ENCODE measurements at regions not wholly inside any gene's neighbourhood (a gene's known extent, or its start where the extent isn't known, plus 50 kb on each side); places are given as distances from the start of the nearest gene placed in this dataset.
"Not testable (repeated sequence)": the region's sequence is repeated elsewhere in the genome, so short reads cannot be mapped to it uniquely, and the experiment has no call there.

GRCh38 chr5:174917976-174918554 is 193.7 kb downstream of the MSX2 start:
- no peak for DNase-seq
- H3K36me3 ChIP-seq = no peaks in the 10 kb centered on the region
- H3K4me1 ChIP-seq = peaks cover 3% of the 10 kb centered on the region; the same call in 1 of the 2 replicates
- no peaks in the 10 kb centered on the region for H3K9me3 ChIP-seq (replicated peaks)
- H3K27ac ChIP-seq = no peak overlapping the region
- no peak overlapping the region for H3K4me3 ChIP-seq
- no peaks in the 10 kb centered on the region for H3K27me3 ChIP-seq

GRCh38 chr5:174917435-174917834 is 193.1 kb downstream of the MSX2 start:
- not testable (repeated sequence) for H3K36me3 ChIP-seq; H3K9me3 ChIP-seq (replicated peaks); H3K27ac ChIP-seq; H3K4me3 ChIP-seq; H3K4me1 ChIP-seq; H3K27me3 ChIP-seq; DNase-seq

- not testable (repeated sequence) for H3K27me3 ChIP-seq; H3K27ac ChIP-seq; H3K36me3 ChIP-seq; DNase-seq; H3K4me1 ChIP-seq; H3K9me3 ChIP-seq (replicated peaks); H3K4me3 ChIP-seq
These were observed 192.5 kb downstream of the MSX2 start for GRCh38 chr5:174916924-174917323.

GRCh38 chr5:174916227-174916626 is 191.8 kb downstream of the MSX2 start:
- H3K4me1 ChIP-seq = peaks cover 3% of the 10 kb centered on the region; the same call in 1 of the 2 replicates
- no peak overlapping the region for H3K27ac ChIP-seq
- H3K27me3 ChIP-seq = no peaks in the 10 kb centered on the region
- no peak overlapping the region for H3K4me3 ChIP-seq
- H3K9me3 ChIP-seq (replicated peaks) = no peaks in the 10 kb centered on the region
- DNase-seq = no peak
- no peaks in the 10 kb centered on the region for H3K36me3 ChIP-seq

GRCh38 chr5:174911118-174911517 is 186.7 kb downstream of the MSX2 start:
- Histone ChIP-seq H3K4me1 (peaks cover 7% of the 10 kb centered on the region), H3K27ac (no peak overlapping the region), H3K9me3 (replicated peaks) (no peaks in the 10 kb centered on the region), H3K27me3 (no peaks in the 10 kb centered on the region), H3K36me3 (no peaks in the 10 kb centered on the region), H3K4me3 (no peak overlapping the region)
- no peak for DNase-seq

GRCh38 chr5:174910245-174910737 is 185.9 kb downstream of the MSX2 start:
- no peaks in the 10 kb centered on the region for H3K36me3 ChIP-seq
- no peaks in the 10 kb centered on the region for H3K27me3 ChIP-seq
- DNase-seq = peak; percentile 82 to 89

GRCh38 chr5:174903172-174903732 is 178.9 kb downstream of the MSX2 start:
- H3K36me3 ChIP-seq = no peaks in the 10 kb centered on the region
- H3K9me3 ChIP-seq (replicated peaks) = peaks cover 3% of the 10 kb centered on the region; the same call in 1 of the 2 replicates
- H3K4me3 ChIP-seq = no peak overlapping the region
- H3K4me1 ChIP-seq = peaks cover 4% of the 10 kb centered on the region; the same call in 1 of the 2 replicates
- peak; percentile 35 to 57 for DNase-seq
- H3K27me3 ChIP-seq = no peaks in the 10 kb centered on the region
- no peak overlapping the region for H3K27ac ChIP-seq

More at GRCh38 chr5:174910245-174910737, 185.9 kb downstream of the MSX2 start:
- H3K27ac ChIP-seq = no peak overlapping the region
- peak overlapping the region; percentile 33 for H3K4me3 ChIP-seq
- peaks cover 7% of the 10 kb centered on the region for H3K4me1 ChIP-seq
- H3K9me3 ChIP-seq (replicated peaks) = peaks cover 3% of the 10 kb centered on the region; the same call in 1 of the 2 replicates

- Histone ChIP-seq H3K27me3 (no peaks in the 10 kb centered on the region), H3K9me3 (replicated peaks) (peaks cover 3% of the 10 kb centered on the region; the same call in 1 of the 2 replicates), H3K36me3 (no peaks in the 10 kb centered on the region), H3K4me3 (no peak overlapping the region), H3K27ac (no peak overlapping the region), H3K4me1 (peaks cover 4% of the 10 kb centered on the region; the same call in 1 of the 2 replicates)
- no peak for DNase-seq
These were observed 177.0 kb downstream of the MSX2 start for GRCh38 chr5:174901336-174901735.

GRCh38 chr5:174900240-174900865 is 176.0 kb downstream of the MSX2 start:
- Histone ChIP-seq H3K4me3 (no peak overlapping the region), H3K27me3 (no peaks in the 10 kb centered on the region), H3K27ac (peak overlapping the region; percentile 39), H3K4me1 (peaks cover 4% of the 10 kb centered on the region; the same call in 1 of the 2 replicates), H3K9me3 (replicated peaks) (no peaks in the 10 kb centered on the region), H3K36me3 (no peaks in the 10 kb centered on the region)
- DNase-seq = peak in 1 of 2 experiments; percentile 57

GRCh38 chr5:174897281-174897950 is 173.0 kb downstream of the MSX2 start:
- Histone ChIP-seq H3K27ac (no peak overlapping the region), H3K4me1 (peaks cover 4% of the 10 kb centered on the region; the same call in 1 of the 2 replicates), H3K9me3 (replicated peaks) (no peaks in the 10 kb centered on the region), H3K4me3 (no peak overlapping the region), H3K27me3 (no peaks in the 10 kb centered on the region), H3K36me3 (no peaks in the 10 kb centered on the region)
- no peak for DNase-seq

- H3K36me3 ChIP-seq = no peaks in the 10 kb centered on the region
- H3K9me3 ChIP-seq (replicated peaks) = no peaks in the 10 kb centered on the region
- DNase-seq = no peak
These were observed 171.0 kb downstream of the MSX2 start for GRCh38 chr5:174895360-174895759.

GRCh38 chr5:174892742-174893141 is 168.4 kb downstream of the MSX2 start:
- no peak overlapping the region for H3K27ac ChIP-seq

More at GRCh38 chr5:174895360-174895759, 171.0 kb downstream of the MSX2 start:
- H3K27me3 ChIP-seq = no peaks in the 10 kb centered on the region
- H3K27ac ChIP-seq = no peak overlapping the region
- peaks cover 4% of the 10 kb centered on the region; the same call in 1 of the 2 replicates for H3K4me1 ChIP-seq
- H3K4me3 ChIP-seq = no peak overlapping the region

GRCh38 chr5:174880412-174881200 is 156.2 kb downstream of the MSX2 start:
- H3K9me3 ChIP-seq (replicated peaks); DNase-seq; H3K4me1 ChIP-seq; H3K27me3 ChIP-seq; H3K27ac ChIP-seq; H3K4me3 ChIP-seq; H3K36me3 ChIP-seq: not testable (repeated sequence)

More at GRCh38 chr5:174892742-174893141, 168.4 kb downstream of the MSX2 start:
- Histone ChIP-seq H3K27me3 (no peaks in the 10 kb centered on the region), H3K9me3 (replicated peaks) (no peaks in the 10 kb centered on the region), H3K4me1 (no peaks in the 10 kb centered on the region), H3K36me3 (no peaks in the 10 kb centered on the region), H3K4me3 (no peak overlapping the region)
- no peak for DNase-seq

GRCh38 chr5:174877987-174878386 is 153.6 kb downstream of the MSX2 start:
- DNase-seq = peak in 1 of 2 experiments; percentile 42
- no peak overlapping the region for H3K27ac ChIP-seq
- H3K4me1 ChIP-seq = no peaks in the 10 kb centered on the region
- H3K27me3 ChIP-seq = no peaks in the 10 kb centered on the region
- H3K9me3 ChIP-seq (replicated peaks) = no peaks in the 10 kb centered on the region
- no peak overlapping the region for H3K4me3 ChIP-seq
- H3K36me3 ChIP-seq = no peaks in the 10 kb centered on the region

Measured in SJCRH30 (cell line).